ENCODE measurements at regions not wholly inside any gene's neighbourhood (a gene's known extent, or its start where the extent isn't known, plus 50 kb on each side); places are given as distances from the start of the nearest gene placed in this dataset.

DNA sequence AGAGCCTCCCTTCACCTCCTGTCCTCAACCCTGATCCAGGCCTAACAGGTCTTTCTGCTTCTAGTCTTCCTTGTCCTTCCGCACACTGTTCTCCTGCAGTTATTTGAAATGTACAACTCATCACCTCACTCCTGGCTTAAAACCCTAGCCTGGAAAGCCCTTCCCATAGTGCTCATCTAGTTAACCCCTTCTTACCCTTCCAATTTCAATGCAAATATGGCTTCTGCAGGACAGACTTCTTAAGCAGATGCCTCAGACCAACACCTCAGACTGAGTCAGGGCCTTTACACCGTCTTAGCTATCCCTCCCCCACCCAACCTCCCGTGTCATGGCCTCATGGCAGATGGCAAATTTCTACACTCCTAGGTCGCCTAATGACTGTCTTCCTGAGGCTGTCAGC, 130.4 kb downstream of the BCOR start:
- H3K9me1 ChIP-seq (ENCODE audit: control insufficient read depth, extremely low read depth, insufficient read depth, low read length) = no peaks in the 10 kb centered on the region

DNA sequence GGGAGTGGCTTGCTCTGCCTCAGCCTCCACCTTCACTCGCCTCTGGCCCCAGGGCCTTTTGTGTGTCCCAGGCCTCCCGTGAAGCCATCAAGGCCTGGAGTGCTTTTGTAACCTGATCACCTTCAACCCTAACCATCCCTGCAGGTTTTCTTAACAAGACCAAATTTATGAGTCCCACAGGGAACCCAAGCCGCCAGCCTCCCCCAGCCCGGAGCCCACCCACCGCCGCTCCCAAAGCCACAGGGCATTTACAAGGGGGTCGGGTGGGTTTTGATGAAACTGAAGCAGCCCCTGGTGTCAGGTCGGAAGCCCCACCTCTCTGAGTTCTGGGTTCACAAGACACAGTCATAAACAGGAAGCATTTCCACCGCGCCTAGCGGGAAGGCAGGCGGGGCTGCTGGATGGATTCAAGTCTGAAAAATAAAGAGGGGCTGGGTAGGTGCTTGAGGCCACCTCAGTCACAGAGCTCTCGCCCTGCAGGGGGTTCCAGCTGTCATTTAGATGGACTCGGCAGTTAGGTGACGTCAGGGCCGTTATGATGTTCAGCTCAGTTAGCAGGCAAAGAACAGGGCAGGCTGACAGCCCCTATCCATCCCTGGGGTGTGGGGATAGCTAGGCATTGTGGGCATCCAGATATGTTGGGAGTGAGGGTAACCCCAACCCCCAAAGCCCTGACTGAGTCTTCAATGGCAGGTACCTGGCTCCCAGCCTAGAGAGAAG, 128.5 kb downstream of the BCOR start:
- Histone ChIP-seq H3K9me3 (ENCODE audit: control insufficient read depth, low read depth, low read length) (peaks cover 3% of the 10 kb centered on the region), H4K20me1 (ENCODE audit: control insufficient read depth, extremely low read depth, insufficient read depth, low read length) (no peaks in the 10 kb centered on the region), H3K4me2 (ENCODE audit: control insufficient read depth, extremely low read depth, insufficient read depth, low read depth, low read length) (no peak overlapping the region), H3K4me3 (ENCODE audit: control insufficient read depth in 2 of 3, extremely low read depth in 1 of 3, insufficient read depth in 2 of 3, low read depth in 1 of 3, low read length in 3 of 3) (no peak overlapping the region), H3K27ac (ENCODE audit: control insufficient read depth, insufficient read depth, low read length) (no peak overlapping the region), H3K4me1 (ENCODE audit: control insufficient read depth, extremely low read depth, insufficient read depth, low read length) (peaks cover 3% of the 10 kb centered on the region), H3K27me3 (ENCODE audit: control insufficient read depth, extremely low read depth, insufficient read depth, low read length) (no peaks in the 10 kb centered on the region), H3K79me2 (ENCODE audit: control insufficient read depth, insufficient read depth, low read length) (no peaks in the 10 kb centered on the region), H2AFZ (ENCODE audit: control insufficient read depth, low read length) (no peak overlapping the region), H3K9ac (ENCODE audit: control insufficient read depth, extremely low read depth, insufficient read depth, low read length) (no peak overlapping the region), H3K9me1 (ENCODE audit: control insufficient read depth, extremely low read depth, insufficient read depth, low read length) (no peaks in the 10 kb centered on the region), H3K36me3 (ENCODE audit: control insufficient read depth in 2 of 2, extremely low read depth in 1 of 2, insufficient read depth in 2 of 2, low read length in 2 of 2) (no peaks in the 10 kb centered on the region)
- DNase-seq (ENCODE audit: low read depth, low spot score) = no peak
- TF ChIP-seq CTCF (optimal IDR thresholded peaks at IDR 0.05 in 1 of 3, IDR thresholded peaks at IDR 0.05 in 1 of 3, conservative IDR thresholded peaks at IDR 0.05 in 1 of 3; ENCODE audit: extremely low read depth in 1 of 3, insufficient read depth in 2 of 3, low read length in 3 of 3) (no peak), EZH2 (IDR thresholded peaks at IDR 0.05; ENCODE audit: low read length) (no peak)
- dilution Hi-C loops (cut with MboI; ENCODE audit: extremely low pct_ligation_motif_present, low sequenced_read_pairs) = no loop called here
- no peak for FAIRE-seq

More for the DNA sequence above, 130.4 kb downstream of the BCOR start:
- no peak overlapping the region for H3K4me2 ChIP-seq (ENCODE audit: control insufficient read depth, extremely low read depth, insufficient read depth, low read depth, low read length)
- H3K9ac ChIP-seq (ENCODE audit: control insufficient read depth, extremely low read depth, insufficient read depth, low read length) = no peak overlapping the region
- H3K36me3 ChIP-seq (ENCODE audit: control insufficient read depth in 2 of 2, extremely low read depth in 1 of 2, insufficient read depth in 2 of 2, low read length in 2 of 2) = no peaks in the 10 kb centered on the region
- H3K4me1 ChIP-seq (ENCODE audit: control insufficient read depth, extremely low read depth, insufficient read depth, low read length) = peaks cover 3% of the 10 kb centered on the region
- no peak for TF ChIP-seq CTCF (optimal IDR thresholded peaks at IDR 0.05 in 1 of 3, IDR thresholded peaks at IDR 0.05 in 1 of 3, conservative IDR thresholded peaks at IDR 0.05 in 1 of 3; ENCODE audit: extremely low read depth in 1 of 3, insufficient read depth in 2 of 3, low read length in 3 of 3)
- TF ChIP-seq EZH2 (IDR thresholded peaks at IDR 0.05; ENCODE audit: low read length) = no peak
- FAIRE-seq = no peak
- no peaks in the 10 kb centered on the region for H3K27me3 ChIP-seq (ENCODE audit: control insufficient read depth, extremely low read depth, insufficient read depth, low read length)
- dilution Hi-C loops (cut with MboI; ENCODE audit: extremely low pct_ligation_motif_present, low sequenced_read_pairs) = no loop called here
- no peak for DNase-seq (ENCODE audit: low read depth, low spot score)
- H4K20me1 ChIP-seq (ENCODE audit: control insufficient read depth, extremely low read depth, insufficient read depth, low read length) = no peaks in the 10 kb centered on the region
- peaks cover 3% of the 10 kb centered on the region for H3K9me3 ChIP-seq (ENCODE audit: control insufficient read depth, low read depth, low read length)
- H3K4me3 ChIP-seq (ENCODE audit: control insufficient read depth in 2 of 3, extremely low read depth in 1 of 3, insufficient read depth in 2 of 3, low read depth in 1 of 3, low read length in 3 of 3) = no peak overlapping the region
- H3K79me2 ChIP-seq (ENCODE audit: control insufficient read depth, insufficient read depth, low read length) = no peaks in the 10 kb centered on the region
- H2AFZ ChIP-seq (ENCODE audit: control insufficient read depth, low read length) = no peak overlapping the region
- no peak overlapping the region for H3K27ac ChIP-seq (ENCODE audit: control insufficient read depth, insufficient read depth, low read length)

Data from keratinocyte (primary cell).